DND-41 (cell line): ENCODE measurements at regions not wholly inside any gene's neighbourhood (a gene's known extent, or its start where the extent isn't known, plus 50 kb on each side); places are given as distances from the start of the nearest gene placed in this dataset.
"Not testable (repeated sequence)": the region's sequence is repeated elsewhere in the genome, so short reads cannot be mapped to it uniquely, and the experiment has no call there.

Experiments
- ATAC-seq: fragments of 200-7000 bp; cut with Tn5 transposase; 3 replicates; pipeline ENCODE4 v1.9.1; 2021; ENCODE audit warnings: low read depth; ENCODE audit not compliant: insufficient read depth
- DNase-seq: peaks from one replicate; pipeline ENCODE4 v3.0.0-alpha.2; 2020
- H2AFZ ChIP-seq: 2 replicates; pipeline ENCODE4 v1.6.0; 2012; ENCODE audit warnings: low read depth, low read length
- H3K27ac ChIP-seq: 2 replicates; pipeline ENCODE4 v1.5.1; 2012; ENCODE audit warnings: low read length, inconsistent platforms
- H3K27me3 ChIP-seq: fragments of 200-600 bp; sonication (generic); 2 replicates; pipeline ENCODE4 v1.6.0; 2012; ENCODE audit warnings: low read length, mild to moderate bottlenecking, inconsistent platforms; ENCODE audit not compliant: insufficient read depth, poor library complexity
- H3K36me3 ChIP-seq: 2 replicates; pipeline ENCODE4 v1.5.1; 2012; ENCODE audit warnings: low read length, inconsistent platforms; ENCODE audit not compliant: insufficient read depth
- H3K4me1 ChIP-seq: 2 replicates; pipeline ENCODE4 v1.5.1; 2012; ENCODE audit warnings: mild to moderate bottlenecking, low read length; ENCODE audit not compliant: insufficient read depth
- H3K4me2 ChIP-seq: 2 replicates; pipeline ENCODE4 v1.6.0; 2012; ENCODE audit warnings: mild to moderate bottlenecking, moderate library complexity, low read length, inconsistent platforms; ENCODE audit not compliant: insufficient read depth
- H3K4me3 ChIP-seq, 2 experiments: fragments of 200-600 bp in 1 of 2; shearing (Covaris generic) in 1 of 2; 2 replicates each; pipeline ENCODE4 v1.5.1; 2012 to 2016; ENCODE audit warnings: inconsistent platforms in 2 of 2, low read length in 2 of 2, mild to moderate bottlenecking in 2 of 2, low read depth in 1 of 2, moderate library complexity in 1 of 2
- H3K79me2 ChIP-seq: 2 replicates; pipeline ENCODE4 v1.6.0; 2012; ENCODE audit warnings: low read length, inconsistent platforms; ENCODE audit not compliant: insufficient read depth
- H3K9ac ChIP-seq: 2 replicates; pipeline ENCODE4 v1.6.0; 2012; ENCODE audit warnings: low read depth, mild to moderate bottlenecking, inconsistent platforms, low read length, moderate library complexity
- H3K9me3 ChIP-seq: 2 replicates; pipeline ENCODE4 v1.5.1; 2012; ENCODE audit warnings: low read length, moderate library complexity, mild to moderate bottlenecking, inconsistent platforms; ENCODE audit not compliant: insufficient read depth, severe bottlenecking
- H4K20me1 ChIP-seq: 2 replicates; pipeline ENCODE4 v1.6.0; 2012; ENCODE audit warnings: low read length; ENCODE audit not compliant: insufficient read depth
- CTCF ChIP-seq: IDR thresholded peaks from 2 replicates; pipeline ENCODE4 v1.5.1; 2012; ENCODE audit warnings: borderline replicate concordance, low read length, moderate library complexity, mild to moderate bottlenecking; ENCODE audit not compliant: poor library complexity, severe bottlenecking; ENCODE audit errors: extremely low read depth
- EZH2 ChIP-seq: IDR thresholded peaks from 3 replicates; pipeline ENCODE4 v1.6.1; 2012; ENCODE audit warnings: borderline replicate concordance, low read depth, mild to moderate bottlenecking, moderate library complexity, low read length, inconsistent platforms; ENCODE audit not compliant: severe bottlenecking

GRCh38 chr2:71959494-71959893 lies 188.2 kb downstream of the CYP26B1 start:
- H3K9me3 ChIP-seq = peaks cover 2% of the 10 kb centered on the region

DNA sequence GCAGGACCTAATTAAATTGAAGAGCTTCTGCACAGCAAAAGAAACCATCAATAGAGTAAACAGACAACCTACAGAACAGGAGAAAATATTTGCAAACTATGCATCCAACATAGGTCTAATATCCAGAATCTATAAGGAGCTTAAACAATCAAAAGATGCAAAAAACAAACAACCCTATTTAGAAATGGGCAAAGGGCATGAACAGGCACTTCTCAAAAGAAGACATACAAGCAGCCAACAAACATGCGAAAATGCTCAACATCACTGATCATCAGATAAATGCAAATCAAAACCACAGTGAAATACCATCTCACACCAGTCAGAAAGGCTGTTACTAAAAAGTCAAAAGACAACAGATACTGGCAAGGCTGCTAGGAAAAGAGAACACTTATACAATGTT lies 189.2 kb downstream of the CYP26B1 start:
- H4K20me1 ChIP-seq, H3K27ac ChIP-seq, H3K36me3 ChIP-seq, H3K4me2 ChIP-seq, H3K79me2 ChIP-seq, H3K27me3 ChIP-seq, ATAC-seq, H3K4me3 ChIP-seq, H3K9me3 ChIP-seq, H3K9ac ChIP-seq, DNase-seq, H3K4me1 ChIP-seq, H2AFZ ChIP-seq: not testable (repeated sequence)

More at GRCh38 chr2:71959494-71959893, 188.2 kb downstream of the CYP26B1 start:
- H2AFZ ChIP-seq = no peak overlapping the region
- H3K27me3 ChIP-seq = peaks cover 4% of the 10 kb centered on the region
- H3K79me2 ChIP-seq = no peaks in the 10 kb centered on the region
- H3K4me3 ChIP-seq = no peak overlapping the region
- ATAC-seq (no peak), DNase-seq (no peak)
- H3K9ac ChIP-seq = no peak overlapping the region
- H4K20me1 ChIP-seq = no peaks in the 10 kb centered on the region
- no peaks in the 10 kb centered on the region for H3K36me3 ChIP-seq
- H3K4me2 ChIP-seq = no peak overlapping the region
- H3K27ac ChIP-seq = no peak overlapping the region
- TF ChIP-seq CTCF (no peak), EZH2 (no peak)
- H3K4me1 ChIP-seq = no peaks in the 10 kb centered on the region

GRCh38 chr2:71952572-71953188 lies 195.0 kb downstream of the CYP26B1 start:
- no peak overlapping the region for H2AFZ ChIP-seq
- H3K4me2 ChIP-seq = no peak overlapping the region
- no peak overlapping the region for H3K9ac ChIP-seq
- no peaks in the 10 kb centered on the region for H3K79me2 ChIP-seq
- no peaks in the 10 kb centered on the region for H3K27me3 ChIP-seq
- TF ChIP-seq EZH2 (no peak), CTCF (no peak)
- ATAC-seq (no peak), DNase-seq (no peak)
- H3K36me3 ChIP-seq = no peaks in the 10 kb centered on the region
- no peak overlapping the region for H3K4me3 ChIP-seq
- H3K27ac ChIP-seq = no peak overlapping the region
- H4K20me1 ChIP-seq = no peaks in the 10 kb centered on the region
- H3K4me1 ChIP-seq = no peaks in the 10 kb centered on the region
- peaks cover 2% of the 10 kb centered on the region for H3K9me3 ChIP-seq

- TF ChIP-seq EZH2 (no peak), CTCF (no peak)
- H3K9ac ChIP-seq = no peak overlapping the region
- peaks cover under 1% of the 10 kb centered on the region for H3K9me3 ChIP-seq
- no peak overlapping the region for H3K4me2 ChIP-seq
- no peak for DNase-seq
- H3K27me3 ChIP-seq = no peaks in the 10 kb centered on the region
- no peak for ATAC-seq
- H3K4me3 ChIP-seq = no peak overlapping the region
- no peaks in the 10 kb centered on the region for H3K36me3 ChIP-seq
- no peak overlapping the region for H3K27ac ChIP-seq
- H4K20me1 ChIP-seq = no peaks in the 10 kb centered on the region
- no peaks in the 10 kb centered on the region for H3K79me2 ChIP-seq
- no peaks in the 10 kb centered on the region for H3K4me1 ChIP-seq
- no peak overlapping the region for H2AFZ ChIP-seq
These were observed 195.8 kb downstream of the CYP26B1 start for GRCh38 chr2:71951718-71952404.
